CD4-positive, alpha-beta memory T cell (primary cell): ENCODE measurements at regions not wholly inside any gene's neighbourhood (a gene's known extent, or its start where the extent isn't known, plus 50 kb on each side); places are given as distances from the start of the nearest gene placed in this dataset.

Source experiments
- CTCF ChIA-PET: fragments of 350-600 bp; sonication (Branson Sonifier 250); formaldehyde crosslinking; loops from one replicate; lab custom pipeline; 2021; ENCODE audit warnings: inconsistent platforms; ENCODE audit not compliant: partially characterized antibody; lab: Charles Lee
- POLR2A ChIA-PET: fragments of 350-600 bp; sonication (Branson Sonifier 250); formaldehyde crosslinking; loops from one replicate; lab custom pipeline; 2021; ENCODE audit not compliant: partially characterized antibody; lab: Charles Lee
- DNase-seq, 5 donors: peaks; one replicate each; pipeline versions ENCODE4 v3.0.0 to v3.0.0-alpha.2; 2020 to 2022; ENCODE audit warnings: mixed read lengths in 1 of 5
- H3K27ac ChIP-seq: one replicate; pipeline ENCODE4 v1.7.0; 2013; ENCODE audit warnings: low read depth, low read length
- H3K27me3 ChIP-seq: 2 replicates; pipeline ENCODE4 v1.7.0; 2013; ENCODE audit warnings: mild to moderate bottlenecking, low read length, moderate library complexity; ENCODE audit not compliant: insufficient read depth
- H3K36me3 ChIP-seq: 2 replicates; pipeline ENCODE4 v1.7.0; 2013; ENCODE audit warnings: mild to moderate bottlenecking, low read length, moderate library complexity; ENCODE audit not compliant: insufficient read depth
- H3K4me1 ChIP-seq: 2 replicates; pipeline ENCODE4 v1.7.0; 2013; ENCODE audit warnings: mild to moderate bottlenecking, low read length, moderate library complexity; ENCODE audit not compliant: insufficient read depth
- H3K4me3 ChIP-seq, 2 donors: one replicate each; pipeline ENCODE4 v1.7.0; 2013; ENCODE audit warnings: low read length in 2 of 2, mild to moderate bottlenecking in 1 of 2
- H3K9me3 ChIP-seq, 2 donors: one replicate each; pipeline ENCODE4 v1.7.0; 2013; ENCODE audit warnings: low read length in 2 of 2, control low read depth in 1 of 2; ENCODE audit not compliant: control insufficient read depth in 1 of 2
- H3K27ac Mint-ChIP-seq, 7 donors: one replicate each; pipeline ENCODE4 v1.8.0; 2020 to 2021; ENCODE audit warnings: mixed read lengths in 7 of 7, mild to moderate bottlenecking in 6 of 7, inconsistent platforms in 3 of 7, moderate library complexity in 3 of 7
- H3K27me3 Mint-ChIP-seq, 2 donors: one replicate each; pipeline ENCODE4 v1.8.0; 2020 to 2021; ENCODE audit warnings: mixed read lengths in 2 of 2
- H3K36me3 Mint-ChIP-seq, 2 donors: one replicate each; pipeline ENCODE4 v1.8.0; 2020 to 2021; ENCODE audit warnings: mixed read lengths in 2 of 2, inconsistent platforms in 1 of 2, mild to moderate bottlenecking in 1 of 2
- H3K4me1 Mint-ChIP-seq, 4 donors: one replicate each; pipeline ENCODE4 v1.8.0; 2020 to 2021; ENCODE audit warnings: mixed read lengths in 4 of 4, mild to moderate bottlenecking in 1 of 4
- H3K4me3 Mint-ChIP-seq, 8 donors: one replicate each; pipeline ENCODE4 v1.8.0; 2020 to 2021; ENCODE audit warnings: mixed read lengths in 8 of 8, mild to moderate bottlenecking in 7 of 8, moderate library complexity in 6 of 8, inconsistent platforms in 3 of 8
- H3K9me3 Mint-ChIP-seq, 8 donors: one replicate each; pipeline ENCODE4 v1.8.0; 2020 to 2021; ENCODE audit warnings: mixed read lengths in 8 of 8, mild to moderate bottlenecking in 5 of 8, inconsistent platforms in 3 of 8, moderate library complexity in 1 of 8
- intact Hi-C: fragments of 100-400 bp; cut with micrococcal nuclease; formaldehyde crosslinking; loops from one replicate; pipeline ENCODE4 v1.15.1; 2023

GRCh38 chr3:14590569-14590968 lies 50.4 kb upstream of the GRIP2 start:
- POLR2A ChIA-PET = no interaction called here
- H3K4me1 Mint-ChIP-seq = no peaks in the 10 kb centered on the region
- intact Hi-C loops = no loop called here

GRCh38 chr3:14592390-14592789 lies 52.2 kb upstream of the GRIP2 start:
- POLR2A ChIA-PET = no interaction called here
- H3K4me3 ChIP-seq = no peak overlapping the region
- H3K9me3 Mint-ChIP-seq = peaks cover 0 to 4% (median 1%) of the 10 kb centered on the region in 8 donors
- CTCF ChIA-PET = no interaction called here
- H3K9me3 ChIP-seq = no peaks in the 10 kb centered on the region
- no peaks in the 10 kb centered on the region for H3K36me3 ChIP-seq
- H3K36me3 Mint-ChIP-seq = no peaks in the 10 kb centered on the region
- peaks cover 16 to 22% of the 10 kb centered on the region in 2 donors for H3K27me3 Mint-ChIP-seq
- H3K27ac ChIP-seq = no peak overlapping the region
- H3K4me1 Mint-ChIP-seq = no peaks in the 10 kb centered on the region
- H3K4me3 Mint-ChIP-seq = no peak overlapping the region
- no peak for DNase-seq
- intact Hi-C loops = no loop called here
- no peaks in the 10 kb centered on the region for H3K4me1 ChIP-seq
- H3K27me3 ChIP-seq = peaks cover 4% of the 10 kb centered on the region
- no peak overlapping the region for H3K27ac Mint-ChIP-seq

More at GRCh38 chr3:14590569-14590968, 50.4 kb upstream of the GRIP2 start:
- Histone ChIP-seq H3K27ac (no peak overlapping the region), H3K27me3 (no peaks in the 10 kb centered on the region), H3K4me3 (no peak overlapping the region), H3K4me1 (no peaks in the 10 kb centered on the region), H3K36me3 (no peaks in the 10 kb centered on the region), H3K9me3 (no peaks in the 10 kb centered on the region)
- Mint-ChIP-seq H3K9me3 (no peaks in the 10 kb centered on the region), H3K4me3 (no peak overlapping the region), H3K27ac (no peak overlapping the region), H3K36me3 (no peaks in the 10 kb centered on the region), H3K27me3 (peaks cover 16 to 24% of the 10 kb centered on the region in 2 donors)
- DNase-seq = no peak
- CTCF ChIA-PET = no interaction called here

- peaks cover 0 to 4% (median 1%) of the 10 kb centered on the region in 8 donors for H3K9me3 Mint-ChIP-seq
- Histone ChIP-seq H3K9me3 (no peaks in the 10 kb centered on the region), H3K4me1 (no peaks in the 10 kb centered on the region), H3K27ac (no peak overlapping the region), H3K4me3 (no peak overlapping the region), H3K27me3 (peaks cover 4% of the 10 kb centered on the region), H3K36me3 (no peaks in the 10 kb centered on the region)
- no peaks in the 10 kb centered on the region for H3K36me3 Mint-ChIP-seq
- intact Hi-C loops = no loop called here
- H3K27me3 Mint-ChIP-seq = peaks cover 16 to 22% of the 10 kb centered on the region in 2 donors
- ChIA-PET CTCF (no interaction called here), POLR2A (no interaction called here)
- H3K4me3 Mint-ChIP-seq = peak overlapping the region in 1 of 8 donors; percentile 31
- H3K27ac Mint-ChIP-seq = no peak overlapping the region
- H3K4me1 Mint-ChIP-seq = no peaks in the 10 kb centered on the region
- DNase-seq = no peak
Measured at GRCh38 chr3:14592836-14593235, 52.7 kb upstream of the GRIP2 start.

GRCh38 chr3:14594234-14594633 lies 54.1 kb upstream of the GRIP2 start:
- no peaks in the 10 kb centered on the region for H3K4me1 ChIP-seq
- DNase-seq = no peak
- H3K36me3 ChIP-seq = no peaks in the 10 kb centered on the region
- no peaks in the 10 kb centered on the region for H3K9me3 ChIP-seq
- Mint-ChIP-seq H3K27me3 (peaks cover 26 to 30% of the 10 kb centered on the region in 2 donors), H3K4me3 (no peak overlapping the region), H3K9me3 (peaks cover 2 to 15% (median 7%) of the 10 kb centered on the region in 8 donors), H3K4me1 (peaks cover 3 to 10% (median 5%) of the 10 kb centered on the region in 4 donors), H3K36me3 (no peaks in the 10 kb centered on the region), H3K27ac (no peak overlapping the region)
- ChIA-PET CTCF (no interaction called here), POLR2A (no interaction called here)
- no peak overlapping the region for H3K27ac ChIP-seq
- intact Hi-C loops = no loop called here
- no peak overlapping the region for H3K4me3 ChIP-seq
- peaks cover 4% of the 10 kb centered on the region for H3K27me3 ChIP-seq

GRCh38 chr3:14595561-14595960 lies 55.4 kb upstream of the GRIP2 start:
- Histone ChIP-seq H3K27ac (no peak overlapping the region), H3K27me3 (peaks cover 8% of the 10 kb centered on the region), H3K9me3 (no peaks in the 10 kb centered on the region), H3K4me3 (no peak overlapping the region), H3K4me1 (no peaks in the 10 kb centered on the region), H3K36me3 (no peaks in the 10 kb centered on the region)
- Mint-ChIP-seq H3K4me1 (peaks cover 3 to 10% (median 5%) of the 10 kb centered on the region in 4 donors), H3K27me3 (peaks cover 30 to 36% of the 10 kb centered on the region in 2 donors), H3K4me3 (no peak overlapping the region), H3K36me3 (no peaks in the 10 kb centered on the region), H3K27ac (no peak overlapping the region), H3K9me3 (peaks cover 3 to 18% (median 8%) of the 10 kb centered on the region in 8 donors)
- intact Hi-C loops = no loop called here
- no peak for DNase-seq
- ChIA-PET POLR2A (no interaction called here), CTCF (no interaction called here)

- Mint-ChIP-seq H3K36me3 (no peaks in the 10 kb centered on the region), H3K9me3 (peaks cover 3 to 22% (median 8%) of the 10 kb centered on the region in 8 donors), H3K27me3 (peaks cover 33 to 42% of the 10 kb centered on the region in 2 donors), H3K4me3 (no peak overlapping the region), H3K27ac (no peak overlapping the region), H3K4me1 (peaks cover 3 to 10% (median 5%) of the 10 kb centered on the region in 4 donors)
- POLR2A ChIA-PET = no interaction called here
- Histone ChIP-seq H3K4me1 (no peaks in the 10 kb centered on the region), H3K36me3 (no peaks in the 10 kb centered on the region), H3K4me3 (no peak overlapping the region), H3K9me3 (no peaks in the 10 kb centered on the region), H3K27ac (no peak overlapping the region), H3K27me3 (peaks cover 16% of the 10 kb centered on the region)
- CTCF ChIA-PET = no interaction called here
- intact Hi-C loops = no loop called here
- no peak for DNase-seq
Measured at GRCh38 chr3:14597266-14597665, 54.3 kb upstream of the CCDC174 start.

GRCh38 chr3:14598143-14598569 lies 53.4 kb upstream of the CCDC174 start:
- peaks cover 0 to under 1% of the 10 kb centered on the region in 2 donors for H3K36me3 Mint-ChIP-seq
- Histone ChIP-seq H3K27me3 (peaks cover 17% of the 10 kb centered on the region), H3K4me3 (no peak overlapping the region), H3K4me1 (no peaks in the 10 kb centered on the region), H3K36me3 (no peaks in the 10 kb centered on the region), H3K9me3 (no peaks in the 10 kb centered on the region), H3K27ac (no peak overlapping the region)
- peaks cover 3 to 11% (median 6%) of the 10 kb centered on the region in 4 donors for H3K4me1 Mint-ChIP-seq
- ChIA-PET POLR2A (no interaction called here), CTCF (no interaction called here)
- H3K9me3 Mint-ChIP-seq = peaks cover 3 to 22% (median 8%) of the 10 kb centered on the region in 8 donors
- H3K4me3 Mint-ChIP-seq = no peak overlapping the region
- DNase-seq = peak; percentile 37 to 66 (median 45)
- intact Hi-C loops = no loop called here
- peak overlapping the region in 2 of 7 donors; percentile 7 to 30 for H3K27ac Mint-ChIP-seq
- peaks cover 29 to 38% of the 10 kb centered on the region in 2 donors for H3K27me3 Mint-ChIP-seq
